Right lobe of liver (tissue), 6 donors: ENCODE measurements at regions not wholly inside any gene's neighbourhood (a gene's known extent, or its start where the extent isn't known, plus 50 kb on each side); places are given as distances from the start of the nearest gene placed in this dataset.

Source experiments
- ATAC-seq, 4 donors: fragments of 200-7000 bp; cut with Tn5 transposase; one replicate each; pipeline ENCODE4 v1.9.1; 2020; ENCODE audit warnings: mild to moderate bottlenecking in 4 of 4, moderate library complexity in 4 of 4
- DNase-seq, 3 donors: peaks; one replicate each; pipeline ENCODE4 v3.0.0-alpha.2; 2020
- H3K27ac ChIP-seq, 3 donors: fragments of 200-600 bp; one replicate each; pipeline ENCODE4 v1.8.0; 2022
- H3K27me3 ChIP-seq, 2 donors: fragments of 200-600 bp; one replicate each; pipeline ENCODE4 v1.8.0; 2022
- H3K36me3 ChIP-seq, 4 donors: fragments of 200-600 bp; sonication (generic) in 1 of 4; one replicate each; pipeline versions ENCODE4 v1.5.1 to v1.8.0; 2017 to 2022; ENCODE audit warnings: control low read depth in 1 of 4
- H3K4me1 ChIP-seq, 4 donors: fragments of 200-600 bp; sonication (generic) in 1 of 4; one replicate each; pipeline versions ENCODE4 v1.5.1 to v1.8.0; 2017 to 2022; ENCODE audit warnings: control low read depth in 1 of 4
- H3K4me3 ChIP-seq, 3 donors: fragments of 200-600 bp; one replicate each; pipeline ENCODE4 v1.8.0; 2022
- H3K9me3 ChIP-seq, 4 donors: fragments of 200-600 bp; sonication (generic) in 1 of 4; one replicate each; pipeline versions ENCODE4 v1.5.1 to v1.8.0; 2017 to 2022; ENCODE audit warnings: control low read depth in 1 of 4
- CTCF ChIP-seq, 4 donors: fragments of 200-600 bp in 3 of 4; fragments of 450-650 bp in 1 of 4; IDR thresholded peaks; one replicate each; pipeline versions ENCODE4 v1.5.1 to v1.8.0; 2016 to 2022; ENCODE audit warnings: antibody characterized with exemption in 4 of 4, mild to moderate bottlenecking in 2 of 4
- POLR2A ChIP-seq: fragments of 450-650 bp; IDR thresholded peaks from one replicate; pipeline ENCODE4 v1.6.1; 2017; ENCODE audit warnings: antibody characterized with exemption, mild to moderate bottlenecking
- WGBS: methylation state at CpG from one replicate; pipeline ENCODE4 v1.1.6; 2018; ENCODE audit warnings: low coverage, low lambda C conversion rate; ENCODE audit not compliant: insufficient coverage; ENCODE audit errors: missing lambda C conversion rate; 5-methylcytosine and 5-hydroxymethylcytosine counted together
- intact Hi-C, 2 donors: fragments of 100-400 bp; cut with DNase I; formaldehyde crosslinking; loops; one replicate each; pipeline versions ENCODE4 v1.11.2 to v1.14.1; 2022
- donor health status: DM: no; HTN: yes; CAD: no.
- donor health status: DM: no; HTN: no; CAD: no.
- donor health status: DM: no; HTN: no; CAD: no.
- donor health status: DM: no; HTN: yes; CAD: no.
- donor health status: DM: no; HTN: yes; CAD: no.

GRCh38 chr3:176090727-176091126 lies 1106.6 kb downstream of the TBL1XR1 start:
- no peak overlapping the region for H3K4me3 ChIP-seq
- intact Hi-C loops, result no loop called here

GRCh38 chr3:176088962-176089383 lies 1108.3 kb downstream of the TBL1XR1 start:
- ATAC-seq, result peak in 3 of 4 donors; percentile 38 to 69 (median 45)
- Histone ChIP-seq H3K36me3 (no peaks in the 10 kb centered on the region), H3K27ac (no peak overlapping the region), H3K4me3 (no peak overlapping the region), H3K27me3 (no peaks in the 10 kb centered on the region), H3K9me3 (no peaks in the 10 kb centered on the region), H3K4me1 (peaks cover 0 to 9% (median 0%) of the 10 kb centered on the region in 4 donors)
- TF ChIP-seq POLR2A, result no peak
- no peak for TF ChIP-seq CTCF (IDR thresholded peaks at IDR 0.05)
- DNase-seq, result no peak
- 66% methylated on average over 3 of the region's 3 CpGs for WGBS
- intact Hi-C loops, result no loop called here

More at GRCh38 chr3:176090727-176091126, 1106.6 kb downstream of the TBL1XR1 start:
- Histone ChIP-seq H3K27me3 (no peaks in the 10 kb centered on the region), H3K36me3 (no peaks in the 10 kb centered on the region), H3K4me1 (peaks cover 0 to 9% (median 0%) of the 10 kb centered on the region in 4 donors), H3K9me3 (no peaks in the 10 kb centered on the region), H3K27ac (no peak overlapping the region)
- DNase-seq, result no peak
- no peak for ATAC-seq
- 90% methylated on average over 3 of the region's 3 CpGs for WGBS
- TF ChIP-seq CTCF (IDR thresholded peaks at IDR 0.05), result no peak
- TF ChIP-seq POLR2A, result no peak

- WGBS, result 64% methylated on average over 2 of the region's 2 CpGs
Measured at GRCh38 chr3:176087066-176087697, 1110.1 kb downstream of the TBL1XR1 start.

GRCh38 chr3:176079785-176080184 lies 1117.5 kb downstream of the TBL1XR1 start:
- intact Hi-C loops, result no loop called here
- WGBS, result 20% methylated on average over 1 of the region's 1 CpG
- no peak overlapping the region for H3K27ac ChIP-seq
- TF ChIP-seq POLR2A, result no peak
- TF ChIP-seq CTCF (IDR thresholded peaks at IDR 0.05), result no peak
- no peaks in the 10 kb centered on the region for H3K4me1 ChIP-seq
- H3K9me3 ChIP-seq, result no peaks in the 10 kb centered on the region
- DNase-seq (no peak), ATAC-seq (no peak)
- H3K27me3 ChIP-seq, result no peaks in the 10 kb centered on the region
- H3K36me3 ChIP-seq, result no peaks in the 10 kb centered on the region
- no peak overlapping the region for H3K4me3 ChIP-seq

More at GRCh38 chr3:176087066-176087697, 1110.1 kb downstream of the TBL1XR1 start:
- TF ChIP-seq POLR2A (no peak), CTCF (IDR thresholded peaks at IDR 0.05) (no peak)
- Histone ChIP-seq H3K27me3 (no peaks in the 10 kb centered on the region), H3K27ac (no peak overlapping the region), H3K36me3 (no peaks in the 10 kb centered on the region), H3K9me3 (no peaks in the 10 kb centered on the region), H3K4me1 (peaks cover 0 to 9% (median 0%) of the 10 kb centered on the region in 4 donors), H3K4me3 (no peak overlapping the region)
- ATAC-seq (no peak), DNase-seq (no peak)
- intact Hi-C loops, result no loop called here
